Non-pigmented ciliary epithelial cell (primary cell): ENCODE measurements at regions not wholly inside any gene's neighbourhood (a gene's known extent, or its start where the extent isn't known, plus 50 kb on each side); places are given as distances from the start of the nearest gene placed in this dataset.
"Not testable (repeated sequence)": the region's sequence is repeated elsewhere in the genome, so short reads cannot be mapped to it uniquely, and the experiment has no call there.

ENCODE experiments used
- DNase-seq: peaks from one replicate; pipeline ENCODE4 v3.0.0-alpha.2; 2010; ENCODE audit warnings: low read depth

DNA sequence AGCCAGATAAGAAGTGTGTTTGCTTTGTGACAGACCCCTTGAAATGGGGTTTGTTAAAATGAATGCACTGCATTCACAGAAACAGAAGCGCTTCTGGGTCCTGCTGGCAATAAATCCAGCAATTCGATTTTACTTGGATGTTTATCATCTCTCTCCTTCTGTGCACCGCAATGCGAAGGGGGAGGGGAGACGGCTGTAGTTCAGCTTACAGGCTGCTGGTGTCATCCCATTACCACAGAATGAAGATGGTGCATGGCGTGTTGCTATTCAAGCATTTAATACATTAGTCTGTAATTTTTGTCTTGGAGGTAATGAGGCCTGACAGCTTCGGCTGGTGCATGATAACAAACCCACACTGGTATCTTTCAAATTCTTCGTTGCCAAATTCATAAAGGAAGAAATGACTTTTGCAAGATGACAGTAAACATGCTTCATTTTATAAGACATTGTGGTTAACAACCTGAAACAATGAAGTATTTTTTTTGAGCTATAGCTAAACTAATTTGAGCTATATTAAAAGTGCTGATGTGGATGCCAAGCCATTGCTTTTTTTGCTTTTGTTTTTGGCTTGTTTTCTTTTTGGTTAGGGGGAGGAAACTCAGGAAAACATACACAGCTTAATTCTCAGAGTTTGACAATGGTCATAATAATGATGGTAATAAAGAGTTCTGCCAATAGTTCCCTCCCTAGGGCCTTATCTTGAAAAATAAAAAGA is 418.3 kb downstream of the OTOL1 start:
- peak; percentile 79 for DNase-seq

DNA sequence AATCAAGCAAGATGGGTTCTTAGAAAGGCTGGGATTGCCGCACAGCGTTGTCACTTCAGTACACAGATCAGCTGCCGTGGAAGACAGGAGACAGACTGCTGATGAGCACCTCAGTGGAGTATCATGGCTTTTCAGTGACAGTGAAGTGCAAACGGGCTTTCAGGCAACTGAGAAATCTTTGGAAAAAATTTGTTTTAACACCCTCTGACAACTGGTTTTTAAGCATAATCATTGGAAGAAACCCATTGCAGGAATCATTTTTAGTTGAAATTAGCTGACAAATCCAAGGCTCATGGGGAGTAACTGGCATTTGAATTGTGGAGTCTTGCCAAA is 418.8 kb downstream of the OTOL1 start:
- DNase-seq = no peak

DNA sequence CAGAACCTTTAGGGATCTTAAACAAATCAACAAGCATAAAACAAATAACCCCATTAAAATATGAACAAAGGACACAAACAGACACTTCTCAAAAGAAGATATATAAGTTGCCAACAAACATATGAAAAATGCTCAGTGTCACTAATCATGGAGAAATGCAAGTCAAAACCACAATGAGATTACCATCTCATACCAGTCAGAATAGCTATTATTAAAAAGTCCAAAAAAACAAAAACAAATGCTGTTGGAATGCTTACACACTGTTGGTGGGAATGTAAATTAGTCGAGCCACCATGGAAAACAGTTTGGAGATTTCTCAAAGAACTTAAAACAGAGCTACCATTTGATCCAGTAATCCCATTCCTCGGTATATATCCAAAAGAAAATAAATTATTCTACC is 423.6 kb downstream of the OTOL1 start:
- no peak for DNase-seq

DNA sequence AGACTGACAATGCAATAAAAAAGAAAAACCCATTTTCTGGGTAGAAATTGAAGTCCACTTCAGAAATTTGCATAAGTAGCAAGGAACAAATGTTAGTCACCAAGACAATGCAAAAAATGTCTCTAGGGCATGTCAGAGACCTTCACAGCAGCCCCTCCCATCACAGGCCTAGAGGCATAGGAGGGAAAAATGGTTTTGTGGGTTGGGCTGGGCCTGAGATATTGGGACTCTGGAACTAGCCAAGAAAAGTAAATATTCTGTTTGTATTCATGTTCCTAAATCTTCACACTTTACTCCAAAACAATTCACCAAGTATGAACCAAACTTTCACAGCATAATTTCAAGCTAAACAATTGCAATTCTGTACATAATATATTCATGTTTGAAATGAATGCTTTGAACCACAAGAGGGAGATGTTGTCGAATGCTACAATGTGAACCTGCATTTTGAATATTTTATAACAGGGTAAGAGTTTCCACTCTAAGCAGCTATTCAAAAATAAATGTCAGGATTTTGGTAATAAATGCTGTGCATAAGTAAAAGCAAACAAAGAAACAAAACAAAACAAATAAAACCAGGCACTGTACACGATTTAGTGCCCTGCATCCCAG is 429.2 kb downstream of the OTOL1 start:
- no peak for DNase-seq

DNA sequence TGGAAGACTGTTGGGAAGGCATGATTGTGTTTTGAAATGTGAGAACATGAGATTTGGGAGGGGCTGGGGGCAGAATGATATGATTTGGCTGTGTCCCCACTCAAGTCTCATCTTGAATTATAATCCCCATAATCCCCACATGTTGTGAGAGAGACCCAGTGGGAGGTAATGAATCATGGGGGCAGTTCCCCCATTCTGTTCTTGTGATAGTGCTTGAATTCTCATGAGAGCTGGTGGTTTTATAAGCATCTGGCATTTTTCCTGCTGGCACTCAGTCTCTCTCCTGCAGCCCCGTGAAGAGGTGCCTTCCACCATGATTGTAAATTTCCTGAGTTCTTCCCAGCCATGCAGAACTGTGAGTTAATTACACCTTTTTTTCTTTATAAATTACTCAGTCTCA is 430.5 kb downstream of the OTOL1 start:
- no peak for DNase-seq

DNA sequence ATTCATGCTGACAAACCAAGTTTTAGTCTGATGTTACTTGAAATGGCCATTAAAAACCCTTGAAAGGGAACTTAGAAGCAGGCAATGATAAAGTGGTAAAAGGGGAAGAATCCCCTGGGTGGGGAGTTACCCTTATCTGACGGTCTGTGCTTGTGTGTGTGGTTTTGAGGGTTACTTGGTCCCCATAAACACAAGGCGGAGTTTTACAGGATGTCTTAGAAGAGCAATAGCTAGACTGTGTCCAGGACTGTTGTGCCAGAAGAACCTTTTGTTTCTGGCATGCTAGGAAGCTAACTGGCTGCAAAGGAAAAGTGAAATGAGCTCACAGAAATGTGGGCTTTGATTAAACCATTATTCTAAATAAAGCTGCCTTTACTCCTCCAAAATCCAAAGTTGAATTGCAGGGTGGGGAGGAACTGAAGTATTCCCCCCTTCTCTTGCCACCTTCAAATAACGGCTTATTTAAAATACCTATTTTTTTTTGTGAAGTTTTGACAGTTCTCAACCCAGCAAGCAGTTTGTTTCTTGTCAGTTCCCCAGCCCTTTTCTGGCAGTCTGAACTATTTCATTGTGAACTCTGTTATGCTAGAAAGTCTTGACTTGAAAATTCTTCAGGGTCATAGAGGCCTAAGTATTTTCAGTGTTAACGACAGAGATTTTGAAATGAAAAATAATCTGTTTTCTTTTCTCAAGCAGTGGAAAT is 443.5 kb downstream of the OTOL1 start:
- no peak for DNase-seq

- no peak for DNase-seq
These were observed 444.0 kb downstream of the OTOL1 start for GRCh38 chr3:161940621-161940965.

- DNase-seq = no peak
These were observed 445.3 kb downstream of the OTOL1 start for GRCh38 chr3:161941891-161942290.

- not testable (repeated sequence) for DNase-seq
These were observed 447.3 kb downstream of the OTOL1 start for GRCh38 chr3:161943801-161944345.

GRCh38 chr3:161946443-161946960 is 449.9 kb downstream of the OTOL1 start:
- no peak for DNase-seq

- DNase-seq = no peak
These were observed 453.8 kb downstream of the OTOL1 start for GRCh38 chr3:161950318-161950868.

- no peak for DNase-seq
These were observed 460.9 kb downstream of the OTOL1 start for GRCh38 chr3:161957467-161957866.

DNA sequence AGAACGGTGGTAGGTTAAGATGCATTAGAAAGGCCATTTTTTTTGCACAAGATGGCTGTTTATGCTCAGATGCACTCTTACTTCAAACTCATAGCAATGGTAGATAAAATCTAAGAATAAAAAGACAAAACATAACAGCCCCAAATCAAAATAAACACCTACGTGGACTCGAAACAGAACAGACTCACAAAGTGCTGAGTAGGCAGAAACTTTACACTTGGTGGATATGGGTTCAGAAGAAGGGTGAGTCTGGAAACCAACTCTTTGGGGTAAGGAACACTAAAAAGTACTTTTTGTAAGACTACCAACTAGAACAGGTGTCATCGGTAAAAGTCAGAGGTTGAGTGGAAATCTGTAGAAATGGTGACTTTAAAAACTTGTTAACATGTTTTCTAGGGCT is 468.2 kb downstream of the OTOL1 start:
- no peak for DNase-seq

- peak; percentile 11 for DNase-seq
These were observed 473.3 kb downstream of the OTOL1 start for GRCh38 chr3:161969867-161970266.

GRCh38 chr3:161975201-161975600 is 478.6 kb downstream of the OTOL1 start:
- DNase-seq = no peak

DNA sequence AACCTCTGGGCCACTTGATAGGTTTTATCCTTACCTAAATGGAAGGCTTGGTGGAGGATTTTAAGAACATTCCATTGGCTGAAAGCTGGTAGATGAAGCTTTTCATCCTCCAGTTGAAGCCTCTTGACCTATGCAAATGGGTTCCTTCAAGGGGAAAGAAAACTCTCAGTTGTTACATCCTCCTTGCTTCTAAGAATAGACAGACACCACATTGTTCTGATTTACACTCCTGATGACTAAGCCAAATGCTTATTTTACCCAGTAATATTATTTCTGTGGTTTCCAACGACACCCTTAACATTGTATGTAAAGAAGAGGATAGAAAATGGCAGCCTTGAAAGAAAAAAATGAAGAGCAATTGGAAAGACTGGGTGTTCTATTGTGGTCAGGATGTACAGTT is 480.5 kb downstream of the OTOL1 start:
- peak; percentile 56 for DNase-seq

GRCh38 chr3:161977850-161978249 is 481.2 kb downstream of the OTOL1 start:
- no peak for DNase-seq

GRCh38 chr3:161987933-161988332 is 491.3 kb downstream of the OTOL1 start:
- DNase-seq = no peak

GRCh38 chr3:161989012-161989411 is 492.4 kb downstream of the OTOL1 start:
- DNase-seq = no peak

GRCh38 chr3:161990036-161990435 is 493.4 kb downstream of the OTOL1 start:
- DNase-seq = no peak

DNA sequence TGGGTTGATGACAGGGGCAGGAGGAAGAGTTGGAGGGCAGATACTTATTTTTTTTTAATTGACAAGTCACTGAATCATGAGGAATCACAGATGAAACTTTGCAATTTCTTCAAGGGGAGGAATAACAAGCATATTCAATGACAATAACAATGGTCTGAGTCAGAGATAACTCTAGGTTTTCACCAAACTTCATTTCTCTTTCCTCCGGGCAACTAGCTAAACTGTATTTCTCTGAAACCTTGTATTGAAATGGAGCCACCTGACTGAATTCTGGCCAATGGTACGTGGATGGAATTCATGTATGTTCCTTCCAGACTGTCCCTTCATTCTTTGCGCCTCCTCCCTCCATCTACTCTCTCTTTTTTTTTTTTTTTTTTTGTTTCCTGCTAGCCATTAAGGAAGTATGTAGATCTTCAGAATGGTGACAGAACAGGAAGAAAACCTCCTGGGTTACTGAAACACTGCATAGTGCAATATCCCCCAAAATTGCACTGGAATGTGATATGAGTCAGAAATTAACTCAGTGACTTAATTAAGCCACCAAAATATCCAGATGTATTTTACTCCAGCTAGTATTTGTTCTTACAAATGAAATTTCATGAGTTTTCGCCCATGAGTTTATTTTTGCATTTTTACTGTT is 495.4 kb downstream of the OTOL1 start:
- no peak for DNase-seq

DNA sequence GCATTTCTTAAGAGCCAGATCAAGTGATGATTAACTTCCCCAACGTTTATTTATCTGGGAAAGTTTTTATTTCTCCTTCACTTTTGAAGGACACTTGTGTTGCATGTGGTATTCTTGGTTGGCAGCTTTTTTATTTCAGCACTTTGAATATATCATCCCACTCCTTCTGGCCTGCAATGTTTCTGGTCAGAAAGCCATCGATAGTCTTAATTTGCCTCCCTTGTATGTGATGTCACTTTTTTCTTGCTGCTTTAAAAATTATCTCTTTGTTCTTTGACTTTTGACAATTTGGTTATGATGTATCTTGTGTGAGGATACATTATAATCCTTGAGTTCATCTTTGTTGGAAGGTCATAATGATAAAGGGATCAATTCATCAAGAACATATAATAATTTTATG is 503.2 kb downstream of the OTOL1 start:
- DNase-seq = no peak
